LNCAP (cell line): ENCODE measurements at regions not wholly inside any gene's neighbourhood (a gene's known extent, or its start where the extent isn't known, plus 50 kb on each side); places are given as distances from the start of the nearest gene placed in this dataset.

Experiments used
- CTCF ChIP-seq: fragments of 450-650 bp; IDR thresholded peaks from 2 replicates; pipeline ENCODE4 v1.5.1; 2017; ENCODE audit warnings: mild to moderate bottlenecking

GRCh38 chr2:62363166-62363565 is 142.8 kb downstream of the TMEM17 start:
- TF ChIP-seq CTCF = no peak

DNA sequence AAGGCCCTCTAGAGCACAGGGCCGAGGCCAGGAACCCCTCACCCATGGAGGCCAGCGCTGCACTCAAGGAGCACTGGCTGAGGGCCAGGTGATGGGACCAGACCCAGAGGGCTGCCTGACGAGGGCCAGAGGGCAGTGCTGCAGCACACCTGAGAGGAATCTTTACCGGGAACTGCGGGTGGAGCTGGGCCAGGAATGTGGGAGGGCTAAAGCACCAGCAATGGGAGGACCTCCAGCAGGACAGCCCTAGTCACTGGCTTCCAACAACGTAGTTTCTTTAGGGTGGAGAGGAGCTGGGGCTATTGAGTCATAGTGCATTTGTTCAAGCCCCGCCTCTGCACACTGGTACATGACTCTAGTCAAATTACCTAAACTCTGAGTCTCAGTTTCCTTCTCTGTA is 143.4 kb downstream of the TMEM17 start:
- TF ChIP-seq CTCF = no peak

- TF ChIP-seq CTCF = no peak
These were observed 144.0 kb downstream of the TMEM17 start for GRCh38 chr2:62361964-62362363.

DNA sequence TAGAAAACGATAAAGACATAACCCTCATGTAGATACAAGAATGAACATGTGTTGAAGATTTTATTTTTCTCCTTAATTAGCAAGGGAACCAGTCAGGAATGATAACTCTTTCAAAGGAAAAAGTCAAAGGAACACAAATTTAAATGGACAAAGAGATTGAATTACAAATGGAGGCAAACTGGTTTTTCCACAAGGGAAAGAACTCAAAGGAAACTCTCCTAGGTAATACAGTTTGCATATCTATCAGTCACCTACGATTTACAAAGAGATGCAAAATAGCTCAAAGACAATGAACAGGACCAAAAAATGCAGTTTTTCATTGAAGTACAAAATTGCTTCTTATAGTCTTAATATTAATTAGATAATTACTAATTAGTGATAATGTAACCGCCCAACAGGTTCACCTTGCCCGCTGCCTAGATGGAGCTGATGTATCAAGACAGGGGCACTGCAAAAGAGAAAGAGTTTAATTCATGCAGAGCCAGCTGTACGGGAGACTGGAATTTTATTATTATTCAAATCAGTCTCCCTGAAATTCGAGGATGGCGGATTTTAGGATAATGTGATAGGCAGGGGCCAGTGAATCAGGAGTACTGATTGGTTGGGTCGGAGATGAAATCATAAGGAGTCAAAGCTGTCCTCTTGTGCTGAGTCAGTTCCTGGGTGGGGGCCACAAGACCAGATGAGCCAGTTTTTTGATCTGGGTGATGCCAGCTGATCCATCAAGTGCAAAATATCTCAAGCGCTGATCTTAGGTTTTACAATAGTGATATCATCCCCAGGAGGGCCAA is 151.0 kb downstream of the TMEM17 start:
- no peak for TF ChIP-seq CTCF

DNA sequence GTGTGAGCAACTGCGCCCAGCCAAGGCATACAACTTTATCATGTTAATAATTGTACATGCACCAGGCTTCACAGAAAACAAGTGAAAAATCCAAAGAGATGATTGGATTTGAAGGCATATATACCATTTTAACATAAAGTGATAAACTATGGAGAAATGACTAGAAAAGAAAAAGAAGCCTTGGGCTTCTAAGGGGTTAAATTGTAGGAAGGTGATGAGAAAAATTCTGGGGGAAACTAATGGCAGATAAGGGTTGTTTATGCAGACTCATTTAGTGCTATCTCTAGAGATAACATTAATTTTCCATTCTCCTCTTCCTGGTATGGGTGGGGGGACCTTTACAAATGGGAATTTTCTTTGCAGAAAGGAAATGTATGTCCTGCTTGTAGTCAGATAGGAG is 154.0 kb downstream of the TMEM17 start:
- TF ChIP-seq CTCF = no peak

GRCh38 chr2:62349788-62350187 is 153.9 kb downstream of the B3GNT2 start:
- no peak for TF ChIP-seq CTCF

- TF ChIP-seq CTCF = no peak
These were observed 152.8 kb downstream of the B3GNT2 start for GRCh38 chr2:62348700-62349099.
